ENCODE measurements at regions not wholly inside any gene's neighbourhood (a gene's known extent, or its start where the extent isn't known, plus 50 kb on each side); places are given as distances from the start of the nearest gene placed in this dataset.

- Mint-ChIP-seq H3K4me3 (no peak overlapping the region), H3K27ac (no peak overlapping the region), H3K9me3 (0 out of 3 replicates have a peak, but pooled peaks cover 4% of the 10 kb centered on the region), H3K36me3 (ENCODE audit: low read depth) (no peaks in the 10 kb centered on the region), H3K27me3 (ENCODE audit: insufficient read depth, low read depth, poor library complexity) (peaks cover 3% of the 10 kb centered on the region), H3K4me1 (peaks cover 3% of the 10 kb centered on the region; the same call in 1 of the 3 replicates)
- DNase-seq (ENCODE audit: low spot score), result no peak
- no peaks in the 10 kb centered on the region for H4K20me1 ChIP-seq (replicated peaks; ENCODE audit: insufficient read depth)
- no peak overlapping the region for H3K4me3 ChIP-seq
- no peaks in the 10 kb centered on the region for H3K79me2 ChIP-seq (replicated peaks; ENCODE audit: insufficient read depth)
- H3K27me3 ChIP-seq (ENCODE audit: insufficient read depth), result no peaks in the 10 kb centered on the region
- H3K4me2 ChIP-seq, result no peak overlapping the region
- H3K4me1 ChIP-seq (ENCODE audit: insufficient read depth), result no peaks in the 10 kb centered on the region
- H3K27ac ChIP-seq (ENCODE audit: low read depth), result no peak overlapping the region
- no peak overlapping the region for H2AFZ ChIP-seq
- no peaks in the 10 kb centered on the region for H3F3A ChIP-seq (replicated peaks; ENCODE audit: low read depth)
- TF ChIP-seq STAT1 (IDR thresholded peaks at IDR 0.05; ENCODE audit: unreplicated experiment), result no peak
- TF ChIP-seq CTCF (conservative IDR thresholded peaks at IDR 0.05; ENCODE audit: low read depth in 2 of 2), result 0 out of 4 replicates have a peak, but pooled peaks of 1 of the 2 experiments have one; percentile 10
- no peak for TF ChIP-seq EZH2phosphoT487 (IDR thresholded peaks at IDR 0.05; ENCODE audit: unreplicated experiment)
- no peaks in the 10 kb centered on the region for H3K36me3 ChIP-seq (ENCODE audit: insufficient read depth)
- no peak; the same call in 2 of the 3 replicates for ATAC-seq
- 0 out of 2 replicates have a peak, but pooled peaks cover 2% of the 10 kb centered on the region for H3K9me2 ChIP-seq (ENCODE audit: insufficient read depth)
Observed at GRCh38 chr20:40584130-40584809, 104.8 kb downstream of the MAFB start.

- ATAC-seq, result no peak
- no peak overlapping the region for H3K27ac ChIP-seq (ENCODE audit: low read depth)
- no peaks in the 10 kb centered on the region for H4K20me1 ChIP-seq (replicated peaks; ENCODE audit: insufficient read depth)
- H3K9me2 ChIP-seq (ENCODE audit: insufficient read depth), result 0 out of 2 replicates have a peak, but pooled peaks cover 2% of the 10 kb centered on the region
- no peaks in the 10 kb centered on the region for H3K36me3 ChIP-seq (ENCODE audit: insufficient read depth)
- H3F3A ChIP-seq (replicated peaks; ENCODE audit: low read depth), result no peaks in the 10 kb centered on the region
- TF ChIP-seq STAT1 (IDR thresholded peaks at IDR 0.05; ENCODE audit: unreplicated experiment) (no peak), ETS1 (IDR thresholded peaks at IDR 0.05) (no peak)
- DNase-seq (ENCODE audit: low spot score), result no peak
- peaks cover 3% of the 10 kb centered on the region for H3K27me3 Mint-ChIP-seq (ENCODE audit: insufficient read depth, low read depth, poor library complexity)
- 0 out of 3 replicates have a peak, but pooled peaks cover 2% of the 10 kb centered on the region for H3K9me3 Mint-ChIP-seq
- no peaks in the 10 kb centered on the region for H3K36me3 Mint-ChIP-seq (ENCODE audit: low read depth)
- H3K4me2 ChIP-seq, result no peak overlapping the region
- H3K27me3 ChIP-seq (ENCODE audit: insufficient read depth), result no peaks in the 10 kb centered on the region
- H3K4me3 Mint-ChIP-seq, result no peak overlapping the region
- H3K79me2 ChIP-seq (replicated peaks; ENCODE audit: insufficient read depth), result no peaks in the 10 kb centered on the region
- no peak overlapping the region for H3K4me3 ChIP-seq
- no peak overlapping the region for H3K27ac Mint-ChIP-seq
- no peaks in the 10 kb centered on the region for H3K4me1 ChIP-seq (ENCODE audit: insufficient read depth)
- peaks cover 3% of the 10 kb centered on the region; the same call in 1 of the 3 replicates for H3K4me1 Mint-ChIP-seq
- no peak overlapping the region for H2AFZ ChIP-seq
Observed at GRCh38 chr20:40583636-40584035, 105.4 kb downstream of the MAFB start.

- Mint-ChIP-seq H3K27ac (no peak overlapping the region; the same call in 1 of the 2 replicates), H3K36me3 (ENCODE audit: low read depth) (no peaks in the 10 kb centered on the region), H3K4me1 (peaks cover 3% of the 10 kb centered on the region; the same call in 1 of the 3 replicates), H3K4me3 (no peak overlapping the region), H3K27me3 (ENCODE audit: insufficient read depth, low read depth, poor library complexity) (peaks cover 3% of the 10 kb centered on the region), H3K9me3 (no peaks in the 10 kb centered on the region)
- H2AFZ ChIP-seq, result no peak overlapping the region
- no peaks in the 10 kb centered on the region for H3K36me3 ChIP-seq (ENCODE audit: insufficient read depth)
- no peaks in the 10 kb centered on the region for H4K20me1 ChIP-seq (replicated peaks; ENCODE audit: insufficient read depth)
- H3K4me2 ChIP-seq, result no peak overlapping the region
- DNase-seq (ENCODE audit: low spot score) (no peak), ATAC-seq (peak; percentile 72)
- no peak overlapping the region for H3K4me3 ChIP-seq
- H3K9me2 ChIP-seq (ENCODE audit: insufficient read depth), result 0 out of 2 replicates have a peak, but pooled peaks cover 2% of the 10 kb centered on the region
- no peaks in the 10 kb centered on the region for H3F3A ChIP-seq (replicated peaks; ENCODE audit: low read depth)
- H3K79me2 ChIP-seq (replicated peaks; ENCODE audit: insufficient read depth), result no peaks in the 10 kb centered on the region
- no peaks in the 10 kb centered on the region for H3K4me1 ChIP-seq (ENCODE audit: insufficient read depth)
- H3K27ac ChIP-seq (ENCODE audit: low read depth), result no peak overlapping the region
- H3K27me3 ChIP-seq (ENCODE audit: insufficient read depth), result no peaks in the 10 kb centered on the region
- TF ChIP-seq NANOG (IDR thresholded peaks at IDR 0.05; ENCODE audit: borderline replicate concordance) (no peak), ZNF331 (CRISPR knock-in tag; IDR thresholded peaks at IDR 0.05; ENCODE audit: low read depth) (no peak), EZH2phosphoT487 (IDR thresholded peaks at IDR 0.05; ENCODE audit: unreplicated experiment) (no peak)
Observed at GRCh38 chr20:40583205-40583604, 105.8 kb downstream of the MAFB start.
